OCI-LY1 (cell line): ENCODE measurements at regions not wholly inside any gene's neighbourhood (a gene's known extent, or its start where the extent isn't known, plus 50 kb on each side); places are given as distances from the start of the nearest gene placed in this dataset.
"Not testable (repeated sequence)": the region's sequence is repeated elsewhere in the genome, so short reads cannot be mapped to it uniquely, and the experiment has no call there.

Source experiments
- H2AFZ ChIP-seq: fragments of 200-600 bp; sonication (generic), shearing (Covaris generic); 2 replicates; pipeline ENCODE4 v1.6.0; 2014; ENCODE audit warnings: antibody characterized with exemption, mild to moderate bottlenecking, low read length
- H3F3A ChIP-seq: fragments of 200-600 bp; sonication (generic), shearing (Covaris generic); 2 replicates; pipeline ENCODE4 v1.6.0; 2014; ENCODE audit warnings: mild to moderate bottlenecking, antibody characterized with exemption, low read length, moderate library complexity; ENCODE audit not compliant: insufficient read depth
- H3K27ac ChIP-seq: fragments of 200-600 bp; sonication (generic); 2 replicates; pipeline ENCODE4 v1.5.1; 2014; ENCODE audit warnings: low read length, mixed run types, mild to moderate bottlenecking, low read depth; ENCODE audit not compliant: poor library complexity, severe bottlenecking
- H3K27me3 ChIP-seq: fragments of 200-600 bp; sonication (generic); 2 replicates; pipeline ENCODE4 v1.6.0; 2014; ENCODE audit warnings: antibody characterized with exemption, mild to moderate bottlenecking, low read length, moderate library complexity; ENCODE audit not compliant: insufficient read depth
- H3K36me3 ChIP-seq: fragments of 200-600 bp; sonication (generic); 2 replicates; pipeline ENCODE4 v1.6.1; 2014; ENCODE audit warnings: mild to moderate bottlenecking, antibody characterized with exemption, low read length, moderate library complexity, mixed read lengths; ENCODE audit not compliant: insufficient read depth
- H3K4me1 ChIP-seq: fragments of 200-600 bp; sonication (generic); 2 replicates; pipeline ENCODE4 v1.5.1; 2014; ENCODE audit warnings: mild to moderate bottlenecking, low read length, moderate library complexity; ENCODE audit not compliant: insufficient read depth, severe bottlenecking
- H3K4me2 ChIP-seq: fragments of 200-600 bp; sonication (generic), shearing (Covaris generic); 2 replicates; pipeline ENCODE4 v1.6.1; 2014; ENCODE audit warnings: low read length
- H3K4me3 ChIP-seq: fragments of 200-600 bp; sonication (generic); 2 replicates; pipeline ENCODE4 v1.5.1; 2014; ENCODE audit warnings: low read length, low read depth, mild to moderate bottlenecking, mixed read lengths; ENCODE audit not compliant: poor library complexity, severe bottlenecking
- H3K79me2 ChIP-seq: fragments of 200-600 bp; shearing (Covaris generic); 2 replicates; pipeline ENCODE4 v1.6.1; 2016; ENCODE audit warnings: mixed run types, low read length, mixed read lengths; ENCODE audit not compliant: insufficient read depth
- H3K9ac ChIP-seq: fragments of 200-600 bp; sonication (generic), shearing (Covaris generic); 2 replicates; pipeline ENCODE4 v1.6.1; 2014; ENCODE audit warnings: mild to moderate bottlenecking, low read length, mixed read lengths
- H3K9me2 ChIP-seq: fragments of 200-600 bp; sonication (generic), shearing (Covaris generic); 2 replicates; pipeline ENCODE4 v1.6.1; 2014; ENCODE audit warnings: low read depth, mild to moderate bottlenecking, low read length, mixed read lengths
- H3K9me3 ChIP-seq: fragments of 200-600 bp; shearing (Covaris generic); 2 replicates; pipeline ENCODE4 v1.6.1; 2014; ENCODE audit warnings: low read length, mixed read lengths
- H4K20me1 ChIP-seq: fragments of 200-600 bp; sonication (generic), shearing (Covaris generic); 2 replicates; pipeline ENCODE4 v1.6.0; 2016; ENCODE audit warnings: mild to moderate bottlenecking, low read length; ENCODE audit not compliant: insufficient read depth
- EZH2 ChIP-seq: fragments of 200-600 bp; sonication (generic), shearing (Covaris generic); IDR thresholded peaks from 2 replicates; pipeline ENCODE4 v1.8.0; 2017; ENCODE audit warnings: borderline replicate concordance, mixed run types, mild to moderate bottlenecking, antibody characterized with exemption, low read length, moderate library complexity, mixed read lengths
- TF ChIP-seq, protein P1 (sequence below): fragments of 200-600 bp; sonication (generic), shearing (Covaris generic); IDR thresholded peaks from 2 replicates; pipeline ENCODE4 v1.5.1; 2017; ENCODE audit warnings: mild to moderate bottlenecking, antibody characterized with exemption, low read length, moderate library complexity, mixed read lengths

DNA sequence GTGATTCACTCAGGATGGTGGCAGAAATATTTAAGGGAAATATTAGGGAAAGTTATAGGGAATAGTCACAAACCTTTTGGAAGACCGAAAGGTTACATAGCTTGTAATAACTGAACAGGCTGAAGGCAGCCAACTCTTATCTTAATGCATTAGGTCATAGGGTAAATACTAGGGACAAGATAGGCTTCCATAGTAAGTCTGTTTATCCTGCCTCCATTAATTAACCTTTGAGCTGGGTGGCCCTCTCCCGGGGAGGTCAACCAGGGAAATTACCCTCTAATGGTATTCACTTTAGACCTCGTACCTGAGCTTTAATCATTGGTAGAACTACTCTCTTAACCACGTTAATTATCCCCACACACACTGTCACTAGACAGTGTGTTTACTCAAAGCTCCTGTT lies 981.8 kb downstream of the SLC16A7 start:
- Histone ChIP-seq H3K27me3 (no peaks in the 10 kb centered on the region), H3K4me1 (no peaks in the 10 kb centered on the region), H3K79me2 (no peaks in the 10 kb centered on the region), H3K9me3 (no peaks in the 10 kb centered on the region), H3K9ac (no peak overlapping the region), H2AFZ (no peak overlapping the region), H3K36me3 (no peaks in the 10 kb centered on the region), H3K9me2 (no peaks in the 10 kb centered on the region), H4K20me1 (no peaks in the 10 kb centered on the region), H3F3A (no peaks in the 10 kb centered on the region), H3K4me2 (no peak overlapping the region), H3K4me3 (no peak overlapping the region), H3K27ac (no peak overlapping the region)
- no peak for TF ChIP-seq EZH2
- TF ChIP-seq, protein P1, sequence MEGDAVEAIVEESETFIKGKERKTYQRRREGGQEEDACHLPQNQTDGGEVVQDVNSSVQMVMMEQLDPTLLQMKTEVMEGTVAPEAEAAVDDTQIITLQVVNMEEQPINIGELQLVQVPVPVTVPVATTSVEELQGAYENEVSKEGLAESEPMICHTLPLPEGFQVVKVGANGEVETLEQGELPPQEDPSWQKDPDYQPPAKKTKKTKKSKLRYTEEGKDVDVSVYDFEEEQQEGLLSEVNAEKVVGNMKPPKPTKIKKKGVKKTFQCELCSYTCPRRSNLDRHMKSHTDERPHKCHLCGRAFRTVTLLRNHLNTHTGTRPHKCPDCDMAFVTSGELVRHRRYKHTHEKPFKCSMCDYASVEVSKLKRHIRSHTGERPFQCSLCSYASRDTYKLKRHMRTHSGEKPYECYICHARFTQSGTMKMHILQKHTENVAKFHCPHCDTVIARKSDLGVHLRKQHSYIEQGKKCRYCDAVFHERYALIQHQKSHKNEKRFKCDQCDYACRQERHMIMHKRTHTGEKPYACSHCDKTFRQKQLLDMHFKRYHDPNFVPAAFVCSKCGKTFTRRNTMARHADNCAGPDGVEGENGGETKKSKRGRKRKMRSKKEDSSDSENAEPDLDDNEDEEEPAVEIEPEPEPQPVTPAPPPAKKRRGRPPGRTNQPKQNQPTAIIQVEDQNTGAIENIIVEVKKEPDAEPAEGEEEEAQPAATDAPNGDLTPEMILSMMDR, result no peak

DNA sequence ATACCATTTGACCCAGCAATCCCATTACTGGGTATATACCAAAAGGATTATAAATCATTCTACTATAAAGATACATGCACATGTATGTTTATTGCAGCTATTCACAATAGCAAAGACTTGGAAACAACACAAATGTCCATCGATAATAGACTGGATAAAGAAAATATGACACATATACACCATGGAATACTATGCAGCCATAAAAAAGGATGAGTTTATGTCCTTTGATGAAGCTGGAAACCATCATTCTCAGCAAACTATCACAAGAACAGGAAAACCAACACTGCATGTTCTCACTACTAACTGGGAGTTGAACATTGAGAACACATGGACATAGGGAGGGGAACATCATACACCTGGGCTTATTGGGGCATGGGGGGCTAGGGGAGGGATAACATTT lies 991.8 kb downstream of the SLC16A7 start:
- not testable (repeated sequence) for H3K79me2 ChIP-seq, H3K36me3 ChIP-seq, H3K4me3 ChIP-seq, H3K9ac ChIP-seq, H2AFZ ChIP-seq, H3F3A ChIP-seq, H4K20me1 ChIP-seq, H3K9me3 ChIP-seq, H3K27ac ChIP-seq, H3K4me2 ChIP-seq, H3K27me3 ChIP-seq, H3K4me1 ChIP-seq, H3K9me2 ChIP-seq

DNA sequence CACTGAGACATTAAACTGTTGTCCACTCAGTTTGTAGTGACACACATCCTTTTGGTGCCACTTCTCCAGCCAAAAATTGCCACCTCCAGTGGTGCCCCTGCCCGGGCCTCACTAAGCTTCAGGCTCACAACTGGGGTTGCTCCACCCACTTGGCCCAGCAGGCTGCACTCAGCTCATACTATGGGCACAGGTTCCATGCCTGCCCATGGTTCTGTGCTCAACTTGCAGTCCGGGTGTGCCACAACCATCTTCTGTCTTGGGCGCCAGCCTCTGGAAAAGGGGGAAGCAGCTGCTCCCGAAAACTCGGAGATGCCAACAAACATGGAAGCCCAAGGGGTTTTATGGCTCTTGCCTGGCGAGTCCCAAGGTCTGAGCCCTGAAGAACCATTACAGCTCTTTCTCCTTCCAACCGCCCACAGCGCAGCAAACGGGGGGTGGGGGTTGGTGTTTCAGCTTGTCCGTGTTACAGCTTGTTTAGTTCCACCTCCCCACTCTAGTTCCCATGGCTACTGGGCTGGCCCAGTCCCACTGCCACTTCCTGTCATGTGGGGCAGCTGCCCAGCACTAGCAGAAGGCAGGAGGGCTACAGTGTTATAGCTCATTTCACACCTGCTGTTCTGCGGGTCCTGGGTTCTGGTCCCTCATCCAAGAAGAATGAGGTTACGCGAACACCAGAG lies 998.3 kb downstream of the SLC16A7 start:
- no peak overlapping the region for H3K4me2 ChIP-seq
- H4K20me1 ChIP-seq, result no peaks in the 10 kb centered on the region
- H2AFZ ChIP-seq, result no peak overlapping the region
- H3K9ac ChIP-seq, result no peak overlapping the region
- H3F3A ChIP-seq, result no peaks in the 10 kb centered on the region
- H3K36me3 ChIP-seq, result no peaks in the 10 kb centered on the region
- H3K27me3 ChIP-seq, result no peaks in the 10 kb centered on the region
- no peak overlapping the region for H3K4me3 ChIP-seq
- no peaks in the 10 kb centered on the region for H3K9me3 ChIP-seq
- no peak for TF ChIP-seq EZH2
- TF ChIP-seq, protein P1, result no peak
- H3K79me2 ChIP-seq, result no peaks in the 10 kb centered on the region
- H3K9me2 ChIP-seq, result no peaks in the 10 kb centered on the region
- H3K4me1 ChIP-seq, result no peaks in the 10 kb centered on the region
- H3K27ac ChIP-seq, result no peak overlapping the region

DNA sequence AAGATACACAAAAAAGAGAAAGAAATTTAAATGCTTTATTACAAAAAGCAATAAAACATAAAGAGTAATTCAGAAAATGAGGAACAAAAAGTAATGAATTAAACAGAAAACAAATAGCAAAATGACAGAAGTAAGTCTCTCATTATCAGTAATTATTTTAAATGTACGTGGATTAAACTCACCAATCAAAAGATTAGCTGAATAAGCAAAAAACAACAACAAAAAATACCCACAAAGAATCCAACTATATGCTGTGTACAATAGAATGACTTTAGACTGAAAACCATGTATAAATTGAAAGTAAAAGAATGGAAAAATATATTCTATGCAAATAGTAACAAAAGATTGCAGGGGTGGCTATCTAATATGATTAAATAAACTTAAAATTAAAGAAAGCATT lies 1006.8 kb downstream of the SLC16A7 start:
- no peaks in the 10 kb centered on the region for H3K27me3 ChIP-seq
- no peaks in the 10 kb centered on the region for H3F3A ChIP-seq
- H3K27ac ChIP-seq, result no peak overlapping the region
- no peaks in the 10 kb centered on the region for H3K4me1 ChIP-seq
- H3K9me2 ChIP-seq, result no peaks in the 10 kb centered on the region
- TF ChIP-seq EZH2, result no peak
- TF ChIP-seq, protein P1, result no peak
- H3K79me2 ChIP-seq, result no peaks in the 10 kb centered on the region
- no peak overlapping the region for H3K4me3 ChIP-seq
- no peak overlapping the region for H3K9ac ChIP-seq
- H3K4me2 ChIP-seq, result no peak overlapping the region
- no peaks in the 10 kb centered on the region for H3K9me3 ChIP-seq
- no peaks in the 10 kb centered on the region for H3K36me3 ChIP-seq
- no peaks in the 10 kb centered on the region for H4K20me1 ChIP-seq
- H2AFZ ChIP-seq, result no peak overlapping the region

DNA sequence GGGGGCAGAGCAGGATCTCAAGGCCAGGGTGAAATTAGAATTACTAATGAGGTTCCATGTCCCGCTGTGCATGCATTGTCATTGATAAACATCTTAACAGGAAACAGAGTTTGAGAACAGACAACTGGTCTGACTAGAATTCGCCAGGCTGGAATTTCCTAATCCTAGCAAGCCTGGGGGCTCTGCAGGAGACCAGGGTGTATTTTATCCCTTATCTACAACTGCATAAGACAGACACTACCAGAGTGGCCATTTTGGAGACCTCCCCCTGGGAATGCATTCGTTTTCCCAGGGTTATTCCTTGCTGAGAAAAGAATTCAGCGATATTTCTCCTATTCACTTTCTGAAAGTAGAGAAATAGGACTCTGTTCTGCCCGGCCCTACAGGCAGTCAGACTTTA lies 1007.6 kb downstream of the SLC16A7 start:
- not testable (repeated sequence) for H3K9me3 ChIP-seq, H3K4me1 ChIP-seq, H3F3A ChIP-seq, H4K20me1 ChIP-seq, H2AFZ ChIP-seq, H3K4me3 ChIP-seq, H3K27ac ChIP-seq, H3K36me3 ChIP-seq, H3K9me2 ChIP-seq, H3K27me3 ChIP-seq, H3K9ac ChIP-seq, H3K79me2 ChIP-seq, H3K4me2 ChIP-seq
